NCI-H2227 (cell line): ENCODE measurements at regions not wholly inside any gene's neighbourhood (a gene's known extent, or its start where the extent isn't known, plus 50 kb on each side); places are given as distances from the start of the nearest gene placed in this dataset.

Source experiments
- DNase-seq: peaks from one replicate; lab custom pipeline; 2025; ENCODE audit not compliant: unreplicated experiment; lab: John Stamatoyannopoulos, UW

GRCh38 chr2:37781028-37781427, 109.6 kb upstream of the CDC42EP3 start:
- DNase-seq, result no peak

GRCh38 chr2:37782155-37782673, 110.8 kb upstream of the CDC42EP3 start:
- DNase-seq, result no peak

GRCh38 chr2:37782721-37783371, 111.4 kb upstream of the CDC42EP3 start:
- DNase-seq, result no peak

GRCh38 chr2:37783545-37783944, 112.1 kb upstream of the CDC42EP3 start:
- no peak for DNase-seq

GRCh38 chr2:37784071-37784758, 112.8 kb upstream of the CDC42EP3 start:
- no peak for DNase-seq

- DNase-seq, result no peak
Observed at GRCh38 chr2:37784759-37785149, 113.3 kb upstream of the CDC42EP3 start.

GRCh38 chr2:37786191-37786698, 114.8 kb upstream of the CDC42EP3 start:
- DNase-seq, result no peak

GRCh38 chr2:37786854-37787253, 115.4 kb upstream of the CDC42EP3 start:
- DNase-seq, result peak; percentile 45

- no peak for DNase-seq
Observed at GRCh38 chr2:37788602-37789209, 117.3 kb upstream of the CDC42EP3 start.

GRCh38 chr2:37790019-37790418, 118.6 kb upstream of the CDC42EP3 start:
- no peak for DNase-seq

GRCh38 chr2:37790462-37790861, 119.0 kb upstream of the CDC42EP3 start:
- no peak for DNase-seq

- DNase-seq, result no peak
Observed at GRCh38 chr2:37792366-37792765, 120.9 kb upstream of the CDC42EP3 start.

- no peak for DNase-seq
Observed at GRCh38 chr2:37793004-37793403, 121.6 kb upstream of the CDC42EP3 start.

GRCh38 chr2:37794717-37795116, 123.3 kb upstream of the CDC42EP3 start:
- DNase-seq, result no peak

GRCh38 chr2:37795456-37795855, 124.0 kb upstream of the CDC42EP3 start:
- no peak for DNase-seq

- no peak for DNase-seq
Observed at GRCh38 chr2:37795938-37796337, 124.5 kb upstream of the CDC42EP3 start.

- DNase-seq, result no peak
Observed at GRCh38 chr2:37796481-37796880, 125.0 kb upstream of the CDC42EP3 start.

- no peak for DNase-seq
Observed at GRCh38 chr2:37797081-37797480, 125.6 kb upstream of the CDC42EP3 start.

GRCh38 chr2:37798315-37799005, 126.6 kb upstream of the RMDN2 start:
- DNase-seq, result no peak

GRCh38 chr2:37800176-37800858, 124.8 kb upstream of the RMDN2 start:
- no peak for DNase-seq
